ENCODE measurements at regions not wholly inside any gene's neighbourhood (a gene's known extent, or its start where the extent isn't known, plus 50 kb on each side); places are given as distances from the start of the nearest gene placed in this dataset.

DNA sequence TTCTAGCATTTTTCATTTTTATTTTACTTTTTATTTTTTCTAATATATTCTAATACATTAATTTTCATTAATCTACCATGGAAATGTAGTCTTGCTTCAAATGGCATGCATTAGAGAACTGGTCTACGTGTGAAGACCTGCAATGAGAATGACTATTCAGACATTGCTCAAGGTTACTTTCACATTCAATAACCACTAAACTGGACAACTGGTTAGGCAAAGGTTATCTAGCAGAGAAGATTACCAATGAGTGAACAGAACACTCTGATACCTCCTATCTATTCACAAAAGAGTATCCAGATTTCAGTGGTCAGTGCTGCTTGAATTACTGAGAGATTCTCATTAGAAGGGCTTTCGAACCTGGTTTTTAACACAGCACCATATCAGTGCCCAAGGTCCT lies 58.9 kb upstream of the ARHGAP24 start:
- no peak for DNase-seq (ENCODE audit: low spot score)
- no peaks in the 10 kb centered on the region for H3K36me3 ChIP-seq (ENCODE audit: control insufficient read depth in 4 of 4, insufficient read depth in 3 of 4, low read depth in 1 of 4, low read length in 3 of 4)
- no peak overlapping the region for H3K27ac ChIP-seq (ENCODE audit: low read depth in 1 of 2, low read length in 2 of 2)
- no peak overlapping the region for H3K4me3 ChIP-seq (ENCODE audit: low read depth in 1 of 3, low read length in 3 of 3)
- H3K27me3 ChIP-seq (ENCODE audit: control insufficient read depth in 4 of 4, insufficient read depth in 4 of 4, low read length in 3 of 4), result no peaks in the 10 kb centered on the region
- H3K9ac ChIP-seq (ENCODE audit: low read depth in 1 of 2, low read length in 2 of 2), result no peak overlapping the region
- 86% methylated on average over 2 of the region's 2 CpGs for WGBS
- H3K4me1 ChIP-seq (ENCODE audit: control insufficient read depth in 4 of 4, insufficient read depth in 4 of 4, low read length in 3 of 4), result no peaks in the 10 kb centered on the region
- H3K9me3 ChIP-seq (ENCODE audit: control insufficient read depth in 4 of 4, low read length in 3 of 4), result no peaks in the 10 kb centered on the region
- TF ChIP-seq RAD21 (IDR thresholded peaks at IDR 0.05) (no peak), FOXA2 (IDR thresholded peaks at IDR 0.05) (no peak), HNF4G (IDR thresholded peaks at IDR 0.05) (no peak), SP1 (IDR thresholded peaks at IDR 0.05) (no peak), EGR1 (IDR thresholded peaks at IDR 0.05; ENCODE audit: low read depth in 2 of 2) (no peak), HNF4A (conservative IDR thresholded peaks at IDR 0.05) (no peak), GABPA (IDR thresholded peaks at IDR 0.05 in 1 of 2, conservative IDR thresholded peaks at IDR 0.05 in 1 of 2) (no peak), FOXA1 (IDR thresholded peaks at IDR 0.05) (no peak), YY1 (IDR thresholded peaks at IDR 0.05) (no peak), NR2F2 (IDR thresholded peaks at IDR 0.05) (no peak), JUND (IDR thresholded peaks at IDR 0.05) (no peak), TAF1 (conservative IDR thresholded peaks at IDR 0.05) (no peak)
- TF ChIP-seq, protein P1, sequence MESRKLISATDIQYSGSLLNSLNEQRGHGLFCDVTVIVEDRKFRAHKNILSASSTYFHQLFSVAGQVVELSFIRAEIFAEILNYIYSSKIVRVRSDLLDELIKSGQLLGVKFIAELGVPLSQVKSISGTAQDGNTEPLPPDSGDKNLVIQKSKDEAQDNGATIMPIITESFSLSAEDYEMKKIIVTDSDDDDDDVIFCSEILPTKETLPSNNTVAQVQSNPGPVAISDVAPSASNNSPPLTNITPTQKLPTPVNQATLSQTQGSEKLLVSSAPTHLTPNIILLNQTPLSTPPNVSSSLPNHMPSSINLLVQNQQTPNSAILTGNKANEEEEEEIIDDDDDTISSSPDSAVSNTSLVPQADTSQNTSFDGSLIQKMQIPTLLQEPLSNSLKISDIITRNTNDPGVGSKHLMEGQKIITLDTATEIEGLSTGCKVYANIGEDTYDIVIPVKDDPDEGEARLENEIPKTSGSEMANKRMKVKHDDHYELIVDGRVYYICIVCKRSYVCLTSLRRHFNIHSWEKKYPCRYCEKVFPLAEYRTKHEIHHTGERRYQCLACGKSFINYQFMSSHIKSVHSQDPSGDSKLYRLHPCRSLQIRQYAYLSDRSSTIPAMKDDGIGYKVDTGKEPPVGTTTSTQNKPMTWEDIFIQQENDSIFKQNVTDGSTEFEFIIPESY (IDR thresholded peaks at IDR 0.05), result no peak
- TF ChIP-seq, protein P2, sequence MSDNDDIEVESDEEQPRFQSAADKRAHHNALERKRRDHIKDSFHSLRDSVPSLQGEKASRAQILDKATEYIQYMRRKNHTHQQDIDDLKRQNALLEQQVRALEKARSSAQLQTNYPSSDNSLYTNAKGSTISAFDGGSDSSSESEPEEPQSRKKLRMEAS (IDR thresholded peaks at IDR 0.05), result no peak
- TF ChIP-seq, protein P3, sequence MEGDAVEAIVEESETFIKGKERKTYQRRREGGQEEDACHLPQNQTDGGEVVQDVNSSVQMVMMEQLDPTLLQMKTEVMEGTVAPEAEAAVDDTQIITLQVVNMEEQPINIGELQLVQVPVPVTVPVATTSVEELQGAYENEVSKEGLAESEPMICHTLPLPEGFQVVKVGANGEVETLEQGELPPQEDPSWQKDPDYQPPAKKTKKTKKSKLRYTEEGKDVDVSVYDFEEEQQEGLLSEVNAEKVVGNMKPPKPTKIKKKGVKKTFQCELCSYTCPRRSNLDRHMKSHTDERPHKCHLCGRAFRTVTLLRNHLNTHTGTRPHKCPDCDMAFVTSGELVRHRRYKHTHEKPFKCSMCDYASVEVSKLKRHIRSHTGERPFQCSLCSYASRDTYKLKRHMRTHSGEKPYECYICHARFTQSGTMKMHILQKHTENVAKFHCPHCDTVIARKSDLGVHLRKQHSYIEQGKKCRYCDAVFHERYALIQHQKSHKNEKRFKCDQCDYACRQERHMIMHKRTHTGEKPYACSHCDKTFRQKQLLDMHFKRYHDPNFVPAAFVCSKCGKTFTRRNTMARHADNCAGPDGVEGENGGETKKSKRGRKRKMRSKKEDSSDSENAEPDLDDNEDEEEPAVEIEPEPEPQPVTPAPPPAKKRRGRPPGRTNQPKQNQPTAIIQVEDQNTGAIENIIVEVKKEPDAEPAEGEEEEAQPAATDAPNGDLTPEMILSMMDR (IDR thresholded peaks at IDR 0.05; ENCODE audit: low read depth, low read length, missing input control), result no peak
- TF ChIP-seq, protein P4, sequence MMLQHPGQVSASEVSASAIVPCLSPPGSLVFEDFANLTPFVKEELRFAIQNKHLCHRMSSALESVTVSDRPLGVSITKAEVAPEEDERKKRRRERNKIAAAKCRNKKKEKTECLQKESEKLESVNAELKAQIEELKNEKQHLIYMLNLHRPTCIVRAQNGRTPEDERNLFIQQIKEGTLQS (IDR thresholded peaks at IDR 0.05), result no peak
- TF ChIP-seq, protein P5, sequence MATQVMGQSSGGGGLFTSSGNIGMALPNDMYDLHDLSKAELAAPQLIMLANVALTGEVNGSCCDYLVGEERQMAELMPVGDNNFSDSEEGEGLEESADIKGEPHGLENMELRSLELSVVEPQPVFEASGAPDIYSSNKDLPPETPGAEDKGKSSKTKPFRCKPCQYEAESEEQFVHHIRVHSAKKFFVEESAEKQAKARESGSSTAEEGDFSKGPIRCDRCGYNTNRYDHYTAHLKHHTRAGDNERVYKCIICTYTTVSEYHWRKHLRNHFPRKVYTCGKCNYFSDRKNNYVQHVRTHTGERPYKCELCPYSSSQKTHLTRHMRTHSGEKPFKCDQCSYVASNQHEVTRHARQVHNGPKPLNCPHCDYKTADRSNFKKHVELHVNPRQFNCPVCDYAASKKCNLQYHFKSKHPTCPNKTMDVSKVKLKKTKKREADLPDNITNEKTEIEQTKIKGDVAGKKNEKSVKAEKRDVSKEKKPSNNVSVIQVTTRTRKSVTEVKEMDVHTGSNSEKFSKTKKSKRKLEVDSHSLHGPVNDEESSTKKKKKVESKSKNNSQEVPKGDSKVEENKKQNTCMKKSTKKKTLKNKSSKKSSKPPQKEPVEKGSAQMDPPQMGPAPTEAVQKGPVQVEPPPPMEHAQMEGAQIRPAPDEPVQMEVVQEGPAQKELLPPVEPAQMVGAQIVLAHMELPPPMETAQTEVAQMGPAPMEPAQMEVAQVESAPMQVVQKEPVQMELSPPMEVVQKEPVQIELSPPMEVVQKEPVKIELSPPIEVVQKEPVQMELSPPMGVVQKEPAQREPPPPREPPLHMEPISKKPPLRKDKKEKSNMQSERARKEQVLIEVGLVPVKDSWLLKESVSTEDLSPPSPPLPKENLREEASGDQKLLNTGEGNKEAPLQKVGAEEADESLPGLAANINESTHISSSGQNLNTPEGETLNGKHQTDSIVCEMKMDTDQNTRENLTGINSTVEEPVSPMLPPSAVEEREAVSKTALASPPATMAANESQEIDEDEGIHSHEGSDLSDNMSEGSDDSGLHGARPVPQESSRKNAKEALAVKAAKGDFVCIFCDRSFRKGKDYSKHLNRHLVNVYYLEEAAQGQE (IDR thresholded peaks at IDR 0.05), result no peak

DNA sequence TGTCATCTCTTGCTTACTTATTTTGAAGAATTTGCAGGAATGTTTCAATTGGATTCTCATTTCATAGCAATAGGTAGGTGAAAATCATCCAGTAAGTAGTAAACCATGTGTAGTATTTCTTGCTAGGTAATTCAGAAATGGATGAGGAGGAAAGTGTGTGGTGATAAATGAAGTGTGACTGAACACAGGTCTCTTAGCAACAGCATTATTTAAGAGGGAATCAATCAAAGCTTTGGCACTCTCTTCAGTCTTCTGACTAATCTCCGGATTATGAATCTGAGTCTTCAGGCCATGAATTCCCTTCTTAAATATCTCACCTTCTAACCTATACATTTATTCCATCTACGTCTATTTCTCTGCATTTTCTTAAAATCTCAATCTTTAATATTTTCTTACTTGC lies 55.8 kb upstream of the ARHGAP24 start:
- Histone ChIP-seq H3K9ac (ENCODE audit: low read depth in 1 of 2, low read length in 2 of 2) (no peak overlapping the region), H3K27ac (ENCODE audit: low read depth in 1 of 2, low read length in 2 of 2) (no peak overlapping the region), H3K36me3 (ENCODE audit: control insufficient read depth in 4 of 4, insufficient read depth in 3 of 4, low read depth in 1 of 4, low read length in 3 of 4) (no peaks in the 10 kb centered on the region), H3K4me3 (ENCODE audit: low read depth in 1 of 3, low read length in 3 of 3) (no peak overlapping the region), H3K9me3 (ENCODE audit: control insufficient read depth in 4 of 4, low read length in 3 of 4) (no peaks in the 10 kb centered on the region), H3K4me1 (ENCODE audit: control insufficient read depth in 4 of 4, insufficient read depth in 4 of 4, low read length in 3 of 4) (no peaks in the 10 kb centered on the region), H3K27me3 (ENCODE audit: control insufficient read depth in 4 of 4, insufficient read depth in 4 of 4, low read length in 3 of 4) (no peaks in the 10 kb centered on the region)
- no peak for DNase-seq (ENCODE audit: low spot score)
- TF ChIP-seq, protein P5 (IDR thresholded peaks at IDR 0.05), result no peak
- WGBS, result 80% methylated on average over 2 of the region's 2 CpGs
